ENCODE measurements at regions not wholly inside any gene's neighbourhood (a gene's known extent, or its start where the extent isn't known, plus 50 kb on each side); places are given as distances from the start of the nearest gene placed in this dataset.

DNA sequence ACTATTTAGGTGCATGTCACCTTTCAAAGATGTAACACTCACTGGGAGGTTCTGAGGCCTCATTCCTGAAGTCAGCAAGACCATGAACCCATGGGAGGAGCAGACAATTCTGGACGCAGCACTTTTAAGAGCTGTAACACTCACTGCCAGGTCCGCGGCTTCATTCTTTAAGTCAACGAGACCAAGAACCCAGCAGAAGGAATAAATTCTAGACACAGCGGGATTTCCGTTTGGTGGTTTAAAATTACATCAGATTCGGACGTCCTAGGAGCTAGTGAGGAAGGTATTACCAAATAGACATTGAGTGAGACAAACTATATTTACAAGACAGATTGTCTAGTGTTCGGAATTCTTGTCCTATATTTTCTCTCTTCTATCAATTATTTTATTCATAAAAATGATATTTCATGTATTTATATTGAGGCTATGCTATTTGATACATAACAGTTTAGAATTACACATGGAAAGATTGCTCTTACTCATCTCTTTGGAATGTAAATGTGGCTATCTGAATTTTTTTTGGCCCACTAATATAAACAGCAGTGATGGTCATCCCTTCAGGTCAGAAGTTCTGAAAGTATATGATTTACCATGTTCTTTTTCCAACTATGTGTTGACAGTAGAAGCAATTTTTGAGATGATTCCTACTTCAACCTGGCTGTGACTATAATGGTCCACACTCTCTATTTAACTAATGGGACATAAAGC lies 1973.0 kb upstream of the FLRT2 start:
- TF ChIP-seq, protein P1, sequence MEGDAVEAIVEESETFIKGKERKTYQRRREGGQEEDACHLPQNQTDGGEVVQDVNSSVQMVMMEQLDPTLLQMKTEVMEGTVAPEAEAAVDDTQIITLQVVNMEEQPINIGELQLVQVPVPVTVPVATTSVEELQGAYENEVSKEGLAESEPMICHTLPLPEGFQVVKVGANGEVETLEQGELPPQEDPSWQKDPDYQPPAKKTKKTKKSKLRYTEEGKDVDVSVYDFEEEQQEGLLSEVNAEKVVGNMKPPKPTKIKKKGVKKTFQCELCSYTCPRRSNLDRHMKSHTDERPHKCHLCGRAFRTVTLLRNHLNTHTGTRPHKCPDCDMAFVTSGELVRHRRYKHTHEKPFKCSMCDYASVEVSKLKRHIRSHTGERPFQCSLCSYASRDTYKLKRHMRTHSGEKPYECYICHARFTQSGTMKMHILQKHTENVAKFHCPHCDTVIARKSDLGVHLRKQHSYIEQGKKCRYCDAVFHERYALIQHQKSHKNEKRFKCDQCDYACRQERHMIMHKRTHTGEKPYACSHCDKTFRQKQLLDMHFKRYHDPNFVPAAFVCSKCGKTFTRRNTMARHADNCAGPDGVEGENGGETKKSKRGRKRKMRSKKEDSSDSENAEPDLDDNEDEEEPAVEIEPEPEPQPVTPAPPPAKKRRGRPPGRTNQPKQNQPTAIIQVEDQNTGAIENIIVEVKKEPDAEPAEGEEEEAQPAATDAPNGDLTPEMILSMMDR (IDR thresholded peaks at IDR 0.05; ENCODE audit: insufficient read depth, low read length, poor library complexity, severe bottlenecking): no peak
- H3K36me3 ChIP-seq (ENCODE audit: control insufficient read depth, insufficient read depth, low read length): no peaks in the 10 kb centered on the region
- no peaks in the 10 kb centered on the region for H3K27me3 ChIP-seq (ENCODE audit: control insufficient read depth, insufficient read depth, low read length)
- no peak for DNase-seq (ENCODE audit: low read depth)
- H3K4me3 ChIP-seq (ENCODE audit: low read depth, low read length): no peak overlapping the region

DNA sequence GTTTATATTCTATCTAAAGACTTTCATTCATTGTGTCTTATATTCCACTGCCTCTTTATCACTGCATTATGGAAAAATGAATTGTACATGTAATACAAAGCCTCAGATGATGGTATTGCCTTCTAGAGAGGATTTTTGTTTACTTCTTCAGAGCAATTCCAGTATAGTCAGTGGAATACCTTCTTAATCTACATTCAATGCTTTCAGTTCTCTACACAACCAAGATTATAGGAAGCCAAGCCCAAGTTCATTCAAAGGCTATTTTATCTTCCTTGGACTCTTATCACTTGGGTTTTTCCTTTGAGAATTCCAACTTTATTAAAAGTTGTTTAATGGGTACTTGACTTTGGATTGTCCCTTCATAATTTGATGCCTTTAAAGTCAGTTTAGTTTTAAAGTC lies 1971.0 kb upstream of the FLRT2 start:
- H3K36me3 ChIP-seq (ENCODE audit: control insufficient read depth, insufficient read depth, low read length): no peaks in the 10 kb centered on the region
- DNase-seq (ENCODE audit: low read depth): no peak
- H3K27me3 ChIP-seq (ENCODE audit: control insufficient read depth, insufficient read depth, low read length): no peaks in the 10 kb centered on the region
- TF ChIP-seq, protein P1 (IDR thresholded peaks at IDR 0.05; ENCODE audit: insufficient read depth, low read length, poor library complexity, severe bottlenecking): no peak
- H3K4me3 ChIP-seq (ENCODE audit: low read depth, low read length): no peak overlapping the region

DNA sequence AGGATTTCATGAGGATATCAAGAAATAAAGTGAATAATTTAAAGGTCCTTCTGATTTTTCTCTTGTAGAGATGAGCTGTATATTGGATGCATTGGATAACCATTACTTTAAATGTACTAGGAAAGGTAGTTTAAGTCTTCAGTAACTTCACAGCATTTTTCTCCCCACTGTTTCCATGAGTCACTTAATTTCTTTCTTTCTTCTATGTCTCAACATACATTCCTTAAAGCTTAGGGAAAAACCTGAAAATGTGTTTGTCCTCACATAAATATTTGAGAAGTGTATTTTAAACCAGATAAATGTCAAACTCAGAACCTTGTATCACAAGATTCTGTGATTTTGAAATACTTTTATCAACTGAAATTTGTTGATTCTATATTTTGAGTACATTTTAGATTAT lies 1970.2 kb upstream of the FLRT2 start:
- H3K36me3 ChIP-seq (ENCODE audit: control insufficient read depth, insufficient read depth, low read length): no peaks in the 10 kb centered on the region
- TF ChIP-seq, protein P1 (IDR thresholded peaks at IDR 0.05; ENCODE audit: insufficient read depth, low read length, poor library complexity, severe bottlenecking): no peak

DNA sequence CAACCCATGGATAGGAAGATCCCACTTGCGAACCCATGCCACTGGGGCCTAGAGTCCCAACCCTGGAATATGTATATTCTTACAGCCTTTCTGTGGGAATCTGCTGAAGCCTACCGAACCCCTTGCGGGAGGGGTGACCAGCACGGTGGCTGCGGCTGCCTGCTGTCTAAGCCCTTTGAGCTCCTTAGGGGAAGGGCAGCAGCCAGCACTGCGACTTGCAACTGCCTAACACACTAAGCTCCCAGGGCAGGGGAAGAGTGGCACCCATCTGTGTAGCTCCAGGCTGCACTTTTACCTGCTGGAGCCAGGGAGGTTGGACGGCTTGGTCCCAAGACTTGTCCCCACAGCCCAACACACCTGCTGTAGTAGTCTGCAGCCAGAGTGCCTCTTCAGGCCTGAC lies 1968.7 kb upstream of the FLRT2 start:
- TF ChIP-seq, protein P1 (IDR thresholded peaks at IDR 0.05; ENCODE audit: insufficient read depth, low read length, poor library complexity, severe bottlenecking): no peak
- no peaks in the 10 kb centered on the region for H3K36me3 ChIP-seq (ENCODE audit: control insufficient read depth, insufficient read depth, low read length)
- DNase-seq (ENCODE audit: low read depth): no peak
- no peak overlapping the region for H3K4me3 ChIP-seq (ENCODE audit: low read depth, low read length)
- H3K27me3 ChIP-seq (ENCODE audit: control insufficient read depth, insufficient read depth, low read length): no peaks in the 10 kb centered on the region

More for the DNA sequence above, 1970.2 kb upstream of the FLRT2 start:
- DNase-seq (ENCODE audit: low read depth): no peak
- H3K27me3 ChIP-seq (ENCODE audit: control insufficient read depth, insufficient read depth, low read length): no peaks in the 10 kb centered on the region
- no peak overlapping the region for H3K4me3 ChIP-seq (ENCODE audit: low read depth, low read length)

DNA sequence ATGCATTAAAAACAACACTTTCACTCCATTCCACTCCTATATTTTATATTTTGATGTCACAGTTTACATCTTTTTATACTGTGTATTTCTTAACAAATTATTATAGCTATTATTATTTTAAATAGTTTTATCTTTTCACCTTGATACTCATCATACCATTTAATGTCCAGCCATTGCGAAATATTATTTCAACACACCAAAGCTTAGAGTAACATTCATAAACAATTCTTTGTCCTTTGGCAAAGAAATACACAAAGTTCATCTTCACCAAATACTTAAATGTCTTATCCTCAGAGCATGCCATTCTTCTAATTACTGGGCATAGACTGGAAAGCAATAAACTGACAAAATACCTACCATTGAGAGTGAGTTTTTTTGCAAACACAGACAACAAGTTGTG lies 1963.4 kb upstream of the FLRT2 start:
- no peak overlapping the region for H3K4me3 ChIP-seq (ENCODE audit: low read depth, low read length)
- no peak for DNase-seq (ENCODE audit: low read depth)

More for the DNA sequence above, 1963.4 kb upstream of the FLRT2 start:
- Histone ChIP-seq H3K27me3 (ENCODE audit: control insufficient read depth, insufficient read depth, low read length) (no peaks in the 10 kb centered on the region), H3K36me3 (ENCODE audit: control insufficient read depth, insufficient read depth, low read length) (no peaks in the 10 kb centered on the region)
- TF ChIP-seq, protein P1 (IDR thresholded peaks at IDR 0.05; ENCODE audit: insufficient read depth, low read length, poor library complexity, severe bottlenecking): no peak

Measured in kidney epithelial cell (primary cell).